GM12872 (cell line): ENCODE measurements at regions not wholly inside any gene's neighbourhood (a gene's known extent, or its start where the extent isn't known, plus 50 kb on each side); places are given as distances from the start of the nearest gene placed in this dataset.

Source experiments
- TF ChIP-seq, protein P1 (sequence below): IDR thresholded peaks from 3 replicates; pipeline ENCODE4 v1.5.1; 2011; ENCODE audit warnings: low read depth, mild to moderate bottlenecking, low read length, moderate library complexity; ENCODE audit not compliant: insufficient read depth

DNA sequence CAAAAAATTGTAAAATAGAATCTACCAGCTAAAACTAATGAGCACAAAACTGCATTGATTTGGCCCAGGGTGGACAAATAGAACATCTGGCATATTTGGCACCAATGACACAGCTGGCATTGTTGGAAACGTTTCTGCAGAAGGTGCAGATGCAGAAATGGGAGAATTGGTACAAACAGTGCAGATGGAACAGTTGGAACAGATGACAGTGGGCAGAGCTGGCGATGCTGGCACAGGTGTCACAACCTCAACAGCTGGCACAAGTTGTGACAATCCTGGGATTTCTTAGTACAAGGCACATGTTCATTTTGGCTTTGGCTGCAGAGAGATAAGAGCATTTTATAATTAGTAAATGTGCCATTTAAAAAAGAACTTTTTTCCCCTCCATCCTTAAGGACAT, 91.1 kb upstream of the ZBTB18 start:
- TF ChIP-seq, protein P1, sequence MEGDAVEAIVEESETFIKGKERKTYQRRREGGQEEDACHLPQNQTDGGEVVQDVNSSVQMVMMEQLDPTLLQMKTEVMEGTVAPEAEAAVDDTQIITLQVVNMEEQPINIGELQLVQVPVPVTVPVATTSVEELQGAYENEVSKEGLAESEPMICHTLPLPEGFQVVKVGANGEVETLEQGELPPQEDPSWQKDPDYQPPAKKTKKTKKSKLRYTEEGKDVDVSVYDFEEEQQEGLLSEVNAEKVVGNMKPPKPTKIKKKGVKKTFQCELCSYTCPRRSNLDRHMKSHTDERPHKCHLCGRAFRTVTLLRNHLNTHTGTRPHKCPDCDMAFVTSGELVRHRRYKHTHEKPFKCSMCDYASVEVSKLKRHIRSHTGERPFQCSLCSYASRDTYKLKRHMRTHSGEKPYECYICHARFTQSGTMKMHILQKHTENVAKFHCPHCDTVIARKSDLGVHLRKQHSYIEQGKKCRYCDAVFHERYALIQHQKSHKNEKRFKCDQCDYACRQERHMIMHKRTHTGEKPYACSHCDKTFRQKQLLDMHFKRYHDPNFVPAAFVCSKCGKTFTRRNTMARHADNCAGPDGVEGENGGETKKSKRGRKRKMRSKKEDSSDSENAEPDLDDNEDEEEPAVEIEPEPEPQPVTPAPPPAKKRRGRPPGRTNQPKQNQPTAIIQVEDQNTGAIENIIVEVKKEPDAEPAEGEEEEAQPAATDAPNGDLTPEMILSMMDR = no peak

DNA sequence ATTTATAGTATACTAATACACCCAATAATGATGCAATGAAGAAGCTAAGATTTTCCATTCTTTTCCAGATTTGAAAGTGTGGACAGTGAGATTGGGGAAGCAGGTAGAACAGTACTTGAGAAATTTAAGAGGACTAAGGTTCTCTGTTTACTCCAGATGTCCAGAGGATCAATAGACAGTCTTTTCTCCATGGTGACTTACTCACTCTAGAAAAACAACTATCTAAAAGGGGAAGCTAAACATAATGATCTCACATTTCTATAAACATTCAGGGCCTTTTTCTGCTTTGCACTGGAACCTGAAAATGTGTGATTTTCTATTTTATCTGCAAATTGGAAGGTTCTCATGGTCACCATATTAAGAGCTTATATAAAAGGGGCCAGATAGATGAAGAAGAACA, 93.9 kb upstream of the ZBTB18 start:
- TF ChIP-seq, protein P1 = no peak

DNA sequence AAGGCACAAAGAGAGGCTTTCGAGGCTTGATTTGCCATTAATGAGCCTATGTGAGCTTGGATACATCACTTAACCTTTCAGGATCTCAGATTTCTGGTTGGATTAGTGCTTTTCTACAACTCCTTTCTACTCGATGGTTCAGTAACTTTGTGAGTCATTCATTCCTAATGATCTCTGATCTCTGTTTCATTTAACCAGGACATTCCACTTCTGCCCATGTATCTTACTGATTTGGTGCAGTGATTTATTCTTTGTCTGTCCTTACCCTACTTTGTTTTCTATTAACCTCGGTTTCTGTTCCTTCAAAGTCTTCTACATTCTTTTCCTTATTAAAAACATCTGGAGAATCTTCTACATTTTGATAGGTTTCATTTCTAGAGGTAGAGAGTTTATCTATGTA, 94.6 kb upstream of the ZBTB18 start:
- TF ChIP-seq, protein P1 = no peak

DNA sequence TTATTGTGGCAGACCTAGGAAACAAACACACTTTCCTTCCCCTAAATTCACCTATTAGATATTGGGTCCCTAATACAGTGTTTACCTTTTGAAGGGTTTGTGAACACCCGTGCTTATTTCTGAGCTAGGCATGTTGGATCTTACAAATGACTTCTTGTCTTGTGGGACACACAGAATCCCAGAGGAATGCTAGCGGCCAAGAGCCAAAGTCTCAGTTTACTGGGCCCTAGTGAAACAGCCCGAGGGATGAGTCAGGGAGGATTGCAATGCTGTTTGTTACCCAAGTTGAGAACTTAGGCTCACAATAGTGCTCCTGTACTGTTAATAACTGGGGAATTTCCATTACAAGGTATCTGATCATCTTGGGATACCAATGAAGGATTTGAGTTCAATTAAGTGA, 100.1 kb upstream of the AKT3 start:
- TF ChIP-seq, protein P1 = no peak

DNA sequence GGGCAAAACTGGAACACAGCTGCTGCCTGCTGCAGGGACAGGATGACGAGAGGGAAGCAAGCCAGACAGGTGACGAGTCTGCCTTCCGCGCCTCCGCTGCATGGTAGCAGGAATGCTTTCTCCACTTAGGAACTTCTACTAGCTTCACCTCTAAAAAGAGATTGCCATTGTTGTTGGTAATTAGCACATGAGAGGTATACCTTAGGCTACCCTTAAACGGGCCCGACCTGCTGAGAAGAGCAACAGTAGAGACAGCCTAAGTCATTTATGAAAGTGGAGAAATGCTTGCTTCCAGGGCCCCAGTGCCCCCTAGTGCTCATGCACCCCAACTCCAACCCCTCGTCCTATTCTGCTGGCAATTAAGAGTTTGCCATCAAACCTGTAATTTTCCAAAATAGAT, 96.9 kb upstream of the AKT3 start:
- TF ChIP-seq, protein P1 = peak; percentile 70

DNA sequence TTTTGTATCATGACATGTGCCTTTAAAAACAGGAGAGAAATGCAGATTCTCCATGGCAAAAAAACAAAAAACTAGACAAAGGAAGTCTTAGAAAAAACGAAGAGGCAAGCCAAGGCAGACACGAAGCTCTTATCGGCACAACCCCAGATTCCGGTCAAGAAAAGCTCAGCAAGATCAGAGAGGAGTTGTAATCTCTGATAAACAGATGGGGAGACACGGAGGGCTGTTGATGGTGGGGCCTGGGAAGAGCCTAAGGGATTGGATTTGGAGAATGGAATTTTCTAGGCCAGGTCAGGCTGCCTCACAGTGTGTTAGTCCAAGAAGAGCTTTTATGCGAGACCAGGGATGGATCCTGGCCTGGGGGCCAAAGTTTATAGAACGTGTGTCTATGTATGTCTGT, 96.2 kb upstream of the AKT3 start:
- TF ChIP-seq, protein P1 = no peak

DNA sequence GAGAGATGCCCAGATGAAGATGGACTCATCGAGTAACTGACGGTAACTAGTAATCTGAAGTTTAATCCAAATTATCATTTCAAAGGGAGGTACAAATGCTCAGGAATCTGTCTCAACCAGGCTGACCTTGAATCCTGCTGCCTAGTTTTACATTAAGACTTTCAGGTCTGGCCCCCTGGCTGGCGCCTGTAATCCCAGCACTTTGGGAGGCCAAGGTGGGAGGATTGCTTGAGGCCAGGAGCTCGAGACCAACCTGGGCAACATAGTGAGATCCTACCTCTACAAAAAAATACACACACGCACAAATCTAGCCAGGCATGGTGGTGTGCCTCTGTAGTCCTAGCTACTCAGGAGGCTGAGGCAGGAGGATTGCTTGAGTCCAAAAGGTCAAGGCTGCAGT, 95.7 kb upstream of the AKT3 start:
- TF ChIP-seq, protein P1 = no peak
